ENCODE measurements at regions not wholly inside any gene's neighbourhood (a gene's known extent, or its start where the extent isn't known, plus 50 kb on each side); places are given as distances from the start of the nearest gene placed in this dataset.
A peak's percentile ranks its signal among the peaks of the same experiment; 100 is the strongest.

- intact Hi-C loops (cut with DNase I): loop anchor here (5.0 kb wide), 1 partner anchor 452 kb away; no protein-coding TSS in a partner anchor
- no peaks in the 10 kb centered on the region for H3K4me1 ChIP-seq
- no peak overlapping the region for H3K4me3 ChIP-seq (replicated peaks in 1 of 3)
- TF ChIP-seq CTCF (IDR thresholded peaks at IDR 0.05): no peak
- TF ChIP-seq POLR2A (IDR thresholded peaks at IDR 0.05): no peak
- 73 to 81% methylated on average over 6 of the region's 6 CpGs for WGBS, 2 donors
- H3K36me3 ChIP-seq: no peaks in the 10 kb centered on the region
- H3K27ac ChIP-seq: no peak overlapping the region
- no peak for DNase-seq
- no peaks in the 10 kb centered on the region for H3K9me3 ChIP-seq
- H3K27me3 ChIP-seq: no peaks in the 10 kb centered on the region
Observed at GRCh38 chr16:86070484-86070883, 171.5 kb downstream of the IRF8 start.

GRCh38 chr16:86070971-86071370, 172.0 kb downstream of the IRF8 start:
- 86 to 97% methylated on average over 3 to 6 of the region's 7 CpGs for WGBS, 2 donors
- intact Hi-C loops (cut with DNase I): loop anchor here (5.0 kb wide), 1 partner anchor 451 kb away; no protein-coding TSS in a partner anchor
- no peaks in the 10 kb centered on the region for H3K27me3 ChIP-seq

GRCh38 chr16:86071611-86072240, 172.8 kb downstream of the IRF8 start:
- Histone ChIP-seq H3K36me3 (no peaks in the 10 kb centered on the region), H3K27me3 (no peaks in the 10 kb centered on the region), H3K4me1 (no peaks in the 10 kb centered on the region), H3K9me3 (no peaks in the 10 kb centered on the region), H3K27ac (no peak overlapping the region), H3K4me3 (replicated peaks in 1 of 3) (no peak overlapping the region)
- intact Hi-C loops (cut with DNase I): loop anchor here (5.0 kb wide), 1 partner anchor 451 kb away; no protein-coding TSS in a partner anchor
- no peak for DNase-seq
- TF ChIP-seq CTCF (IDR thresholded peaks at IDR 0.05) (no peak), POLR2A (IDR thresholded peaks at IDR 0.05) (no peak)
- 71 to 76% methylated on average over 12 of the region's 12 CpGs for WGBS, 2 donors

More at GRCh38 chr16:86070971-86071370, 172.0 kb downstream of the IRF8 start:
- DNase-seq: no peak
- no peak overlapping the region for H3K4me3 ChIP-seq (replicated peaks in 1 of 3)
- no peaks in the 10 kb centered on the region for H3K9me3 ChIP-seq
- H3K36me3 ChIP-seq: no peaks in the 10 kb centered on the region
- no peak overlapping the region for H3K27ac ChIP-seq
- TF ChIP-seq POLR2A (IDR thresholded peaks at IDR 0.05) (no peak), CTCF (IDR thresholded peaks at IDR 0.05) (no peak)
- no peaks in the 10 kb centered on the region for H3K4me1 ChIP-seq

GRCh38 chr16:86072328-86073102, 173.6 kb downstream of the IRF8 start:
- H3K27me3 ChIP-seq: no peaks in the 10 kb centered on the region

More at GRCh38 chr16:86072328-86073102, 173.6 kb downstream of the IRF8 start:
- DNase-seq: peak; percentile 44 to 53
- H3K4me3 ChIP-seq (replicated peaks in 1 of 3): no peak overlapping the region
- H3K9me3 ChIP-seq: no peaks in the 10 kb centered on the region
- no peak for TF ChIP-seq POLR2A (IDR thresholded peaks at IDR 0.05)
- peak; percentile 34 to 76 (median 49) for TF ChIP-seq CTCF (IDR thresholded peaks at IDR 0.05)
- intact Hi-C loops (cut with DNase I): loop anchor here (5.0 kb wide), 1 partner anchor 450 kb away; no protein-coding TSS in a partner anchor
- no peak overlapping the region for H3K27ac ChIP-seq
- H3K4me1 ChIP-seq: no peaks in the 10 kb centered on the region
- 47 to 50% methylated on average over 21 of the region's 21 CpGs for WGBS, 2 donors
- H3K36me3 ChIP-seq: no peaks in the 10 kb centered on the region
